ENCODE measurements at regions not wholly inside any gene's neighbourhood (a gene's known extent, or its start where the extent isn't known, plus 50 kb on each side); places are given as distances from the start of the nearest gene placed in this dataset.

GRCh38 chr14:46352844-46353243 is 298.7 kb downstream of the RPL10L start:
- DNase-seq (ENCODE audit: low read depth in 1 of 2, low spot score in 1 of 2) (no peak), FAIRE-seq (no peak), ATAC-seq (no peak)
- TF ChIP-seq MAZ (IDR thresholded peaks at IDR 0.05; ENCODE audit: borderline replicate concordance, low read depth, low read length) = no peak
- ChIA-PET POLR2A (no interaction called here), CTCF (no interaction called here)
- H3K9me3 ChIP-seq = no peaks in the 10 kb centered on the region
- H3K4me3 ChIP-seq = no peak overlapping the region
- H3K4me1 ChIP-seq = no peaks in the 10 kb centered on the region
- H3K27ac ChIP-seq = no peak overlapping the region
- 3% methylated on average over 1 of the region's 1 CpG for WGBS (ENCODE audit: missing lambda C conversion rate)
- H3K4me2 ChIP-seq = no peak overlapping the region

GRCh38 chr14:46344327-46344937 is 307.1 kb downstream of the RPL10L start:
- POLR2A ChIA-PET = no interaction called here

GRCh38 chr14:46325777-46326176 is 325.8 kb downstream of the RPL10L start:
- FAIRE-seq (no peak), DNase-seq (ENCODE audit: low read depth in 1 of 2, low spot score in 1 of 2) (no peak), ATAC-seq (no peak)
- Histone ChIP-seq H3K4me2 (no peak overlapping the region), H3K4me3 (no peak overlapping the region), H3K27ac (no peak overlapping the region), H3K9me3 (no peaks in the 10 kb centered on the region), H3K4me1 (no peaks in the 10 kb centered on the region)
- TF ChIP-seq BCL3 (IDR thresholded peaks at IDR 0.05) = no peak
- TF ChIP-seq SMC3 (IDR thresholded peaks at IDR 0.05) = no peak
- no peak for TF ChIP-seq MAX (IDR thresholded peaks at IDR 0.05)
- TF ChIP-seq EHMT2 (IDR thresholded peaks at IDR 0.05; ENCODE audit: low read depth) = no peak
- TF ChIP-seq RFX5 (IDR thresholded peaks at IDR 0.05) = no peak
- 0% methylated on average over 2 of the region's 2 CpGs for WGBS (ENCODE audit: missing lambda C conversion rate)
- CTCF ChIA-PET = no interaction called here
- POLR2A ChIA-PET = no interaction called here

More at GRCh38 chr14:46344327-46344937, 307.1 kb downstream of the RPL10L start:
- DNase-seq (ENCODE audit: low read depth in 1 of 2, low spot score in 1 of 2) (peak in 1 of 2 experiments; percentile 31), ATAC-seq (peak in 1 of 2 experiments; percentile 73; a peak in 3 of 6 replicates), FAIRE-seq (no peak)
- Histone ChIP-seq H3K9me3 (no peaks in the 10 kb centered on the region; the same call in 2 of the 3 replicates), H3K4me3 (no peak overlapping the region), H3K4me1 (no peaks in the 10 kb centered on the region), H3K27ac (no peak overlapping the region), H3K4me2 (no peak overlapping the region)
- TF ChIP-seq SMC3 (IDR thresholded peaks at IDR 0.05) (0 out of 3 replicates have a peak, but pooled peaks have one; percentile 10), CBX2 (IDR thresholded peaks at IDR 0.05; ENCODE audit: borderline replicate concordance, low read depth) (no peak), SREBF2 (IDR thresholded peaks at IDR 0.05) (no peak), RAD21 (conservative IDR thresholded peaks at IDR 0.05 in 1 of 2, IDR thresholded peaks at IDR 0.05 in 1 of 2) (peak in 1 of 2 experiments; percentile 46; a peak in 3 of 5 replicates), ATOH8 (CRISPR knock-in tag; IDR thresholded peaks at IDR 0.05; ENCODE audit: low read depth) (no peak), CTCF (IDR thresholded peaks at IDR 0.05) (peak; percentile 33; the same call in 1 of the 3 replicates), NPAS2 (CRISPR knock-in tag; IDR thresholded peaks at IDR 0.05; ENCODE audit: borderline replicate concordance) (no peak)
- 3% methylated on average over 4 of the region's 4 CpGs for WGBS (ENCODE audit: missing lambda C conversion rate)
- CTCF ChIA-PET = no interaction called here

GRCh38 chr14:46325157-46325556 is 326.4 kb downstream of the RPL10L start:
- no peak for FAIRE-seq
- ChIA-PET POLR2A (no interaction called here), CTCF (no interaction called here)
- no peaks in the 10 kb centered on the region for H3K4me1 ChIP-seq
- no peaks in the 10 kb centered on the region for H3K9me3 ChIP-seq
- ATAC-seq = no peak
- H3K27ac ChIP-seq = no peak overlapping the region
- WGBS (ENCODE audit: missing lambda C conversion rate) = 2% methylated on average over 5 of the region's 5 CpGs
- H3K4me2 ChIP-seq = no peak overlapping the region
- no peak overlapping the region for H3K4me3 ChIP-seq
- DNase-seq (ENCODE audit: low read depth in 1 of 2, low spot score in 1 of 2) = no peak
- TF ChIP-seq PBX3 (IDR thresholded peaks at IDR 0.05) (no peak), RAD21 (conservative IDR thresholded peaks at IDR 0.05 in 1 of 2, IDR thresholded peaks at IDR 0.05 in 1 of 2) (no peak), BHLHE40 (IDR thresholded peaks at IDR 0.05; ENCODE audit: low read depth, low read length) (no peak), NR3C1 (IDR thresholded peaks at IDR 0.05) (no peak), HOXB5 (CRISPR knock-in tag; IDR thresholded peaks at IDR 0.05) (no peak), HOXA7 (CRISPR knock-in tag; IDR thresholded peaks at IDR 0.05) (no peak), HOXB13 (CRISPR knock-in tag; IDR thresholded peaks at IDR 0.05; ENCODE audit: low read depth) (no peak), POLR2A (IDR thresholded peaks at IDR 0.05; ENCODE audit: low read length) (no peak), HMGXB4 (CRISPR knock-in tag; IDR thresholded peaks at IDR 0.05; ENCODE audit: borderline replicate concordance) (no peak), RFX5 (IDR thresholded peaks at IDR 0.05) (no peak), GATA3 (IDR thresholded peaks at IDR 0.05; ENCODE audit: borderline replicate concordance) (no peak), E2F6 (IDR thresholded peaks at IDR 0.05; ENCODE audit: borderline replicate concordance, low read depth) (no peak), SMC3 (IDR thresholded peaks at IDR 0.05) (no peak), CBX8 (IDR thresholded peaks at IDR 0.05) (no peak)

Measured in A549 (cell line).